ENCODE measurements at regions not wholly inside any gene's neighbourhood (a gene's known extent, or its start where the extent isn't known, plus 50 kb on each side); places are given as distances from the start of the nearest gene placed in this dataset.
"Not testable (repeated sequence)": the region's sequence is repeated elsewhere in the genome, so short reads cannot be mapped to it uniquely, and the experiment has no call there.

- peaks cover 13% of the 10 kb centered on the region for H3K27me3 Mint-ChIP-seq
- no peaks in the 10 kb centered on the region for H3K36me3 Mint-ChIP-seq
- no peaks in the 10 kb centered on the region for H3K9me3 Mint-ChIP-seq
- peaks cover 30% of the 10 kb centered on the region for H3K4me1 Mint-ChIP-seq
- DNase-seq (no peak), ATAC-seq (ENCODE audit: low read depth) (no peak)
- H3K4me3 Mint-ChIP-seq = no peak overlapping the region
- POLR2A ChIA-PET = no interaction called here
- no peak overlapping the region for H3K27ac Mint-ChIP-seq
Measured at GRCh38 chr13:50527612-50528509, 315.6 kb downstream of the DLEU7 start.

GRCh38 chr13:50529154-50529882, 314.2 kb downstream of the DLEU7 start:
- Mint-ChIP-seq H3K4me3 (no peak overlapping the region), H3K27ac (peak overlapping the region; percentile 2)
- ATAC-seq (ENCODE audit: low read depth) = peak; percentile 93

GRCh38 chr13:50531917-50532899, 311.3 kb downstream of the DLEU7 start:
- Mint-ChIP-seq H3K4me1 (peaks cover 24% of the 10 kb centered on the region), H3K27me3 (peaks cover 18% of the 10 kb centered on the region), H3K36me3 (peaks cover 17% of the 10 kb centered on the region), H3K4me3 (no peak overlapping the region), H3K9me3 (peaks cover 18% of the 10 kb centered on the region), H3K27ac (no peak overlapping the region)
- ATAC-seq (ENCODE audit: low read depth) (no peak), DNase-seq (no peak)
- POLR2A ChIA-PET = no interaction called here

More at GRCh38 chr13:50529154-50529882, 314.2 kb downstream of the DLEU7 start:
- H3K9me3 Mint-ChIP-seq = peaks cover 5% of the 10 kb centered on the region
- DNase-seq = no peak
- POLR2A ChIA-PET = interaction anchor here (1.0 kb wide), 1 partner anchor 16 kb away, joined by 3 read pairs; no protein-coding TSS in a partner anchor
- peaks cover 30% of the 10 kb centered on the region for H3K4me1 Mint-ChIP-seq
- peaks cover 22% of the 10 kb centered on the region for H3K27me3 Mint-ChIP-seq
- H3K36me3 Mint-ChIP-seq = peaks cover 1% of the 10 kb centered on the region

- no peak overlapping the region for H3K4me3 Mint-ChIP-seq
- peaks cover 5% of the 10 kb centered on the region for H3K4me1 Mint-ChIP-seq
- peaks cover 18% of the 10 kb centered on the region for H3K27me3 Mint-ChIP-seq
- ATAC-seq (ENCODE audit: low read depth) (no peak), DNase-seq (no peak)
- H3K36me3 Mint-ChIP-seq = peaks cover 19% of the 10 kb centered on the region
- POLR2A ChIA-PET = no interaction called here
- H3K9me3 Mint-ChIP-seq = peaks cover 18% of the 10 kb centered on the region
- no peak overlapping the region for H3K27ac Mint-ChIP-seq
Measured at GRCh38 chr13:50535050-50535449, 308.4 kb downstream of the DLEU7 start.

GRCh38 chr13:50537029-50537428, 306.5 kb downstream of the DLEU7 start:
- ATAC-seq (ENCODE audit: low read depth) (no peak), DNase-seq (no peak)
- H3K27me3 Mint-ChIP-seq = peaks cover 17% of the 10 kb centered on the region
- POLR2A ChIA-PET = no interaction called here
- no peak overlapping the region for H3K27ac Mint-ChIP-seq
- no peak overlapping the region for H3K4me3 Mint-ChIP-seq
- peaks cover 5% of the 10 kb centered on the region for H3K4me1 Mint-ChIP-seq
- H3K36me3 Mint-ChIP-seq = peaks cover 19% of the 10 kb centered on the region
- H3K9me3 Mint-ChIP-seq = peaks cover 18% of the 10 kb centered on the region

GRCh38 chr13:50539791-50540530, 303.5 kb downstream of the DLEU7 start:
- POLR2A ChIA-PET = no interaction called here
- Mint-ChIP-seq H3K36me3 (peaks cover 17% of the 10 kb centered on the region), H3K27me3 (peaks cover 6% of the 10 kb centered on the region), H3K4me1 (peaks cover 5% of the 10 kb centered on the region), H3K9me3 (peaks cover 11% of the 10 kb centered on the region), H3K27ac (no peak overlapping the region), H3K4me3 (no peak overlapping the region)
- DNase-seq (no peak), ATAC-seq (ENCODE audit: low read depth) (no peak)

- H3K4me1 Mint-ChIP-seq = no peaks in the 10 kb centered on the region
- no peak for DNase-seq
- peaks cover 6% of the 10 kb centered on the region for H3K27me3 Mint-ChIP-seq
- H3K4me3 Mint-ChIP-seq = no peak overlapping the region
- no peak overlapping the region for H3K27ac Mint-ChIP-seq
- peaks cover 2% of the 10 kb centered on the region for H3K36me3 Mint-ChIP-seq
- POLR2A ChIA-PET = no interaction called here
- no peak for ATAC-seq (ENCODE audit: low read depth)
- no peaks in the 10 kb centered on the region for H3K9me3 Mint-ChIP-seq
Measured at GRCh38 chr13:50543141-50543540, 300.4 kb downstream of the DLEU7 start.

- no peak for ATAC-seq (ENCODE audit: low read depth)
Measured at GRCh38 chr13:50543782-50544181, 299.7 kb downstream of the DLEU7 start.

GRCh38 chr13:50544211-50544610, 299.3 kb downstream of the DLEU7 start:
- Mint-ChIP-seq H3K9me3 (no peaks in the 10 kb centered on the region), H3K4me1 (no peaks in the 10 kb centered on the region), H3K4me3 (no peak overlapping the region), H3K27ac (no peak overlapping the region), H3K27me3 (peaks cover 6% of the 10 kb centered on the region), H3K36me3 (no peaks in the 10 kb centered on the region)
- ATAC-seq (ENCODE audit: low read depth) (no peak), DNase-seq (no peak)
- POLR2A ChIA-PET = no interaction called here

More at GRCh38 chr13:50543782-50544181, 299.7 kb downstream of the DLEU7 start:
- H3K4me1 Mint-ChIP-seq = no peaks in the 10 kb centered on the region
- no peak overlapping the region for H3K27ac Mint-ChIP-seq
- H3K36me3 Mint-ChIP-seq = no peaks in the 10 kb centered on the region
- H3K27me3 Mint-ChIP-seq = peaks cover 6% of the 10 kb centered on the region
- no peak for DNase-seq
- no peaks in the 10 kb centered on the region for H3K9me3 Mint-ChIP-seq
- H3K4me3 Mint-ChIP-seq = no peak overlapping the region
- POLR2A ChIA-PET = no interaction called here

GRCh38 chr13:50547175-50547574, 296.3 kb downstream of the DLEU7 start:
- H3K27me3 Mint-ChIP-seq; H3K36me3 Mint-ChIP-seq; POLR2A ChIA-PET; H3K9me3 Mint-ChIP-seq; DNase-seq; H3K4me3 Mint-ChIP-seq; H3K4me1 Mint-ChIP-seq; H3K27ac Mint-ChIP-seq; ATAC-seq (ENCODE audit: low read depth): not testable (repeated sequence)

- DNase-seq = no peak
- Mint-ChIP-seq H3K9me3 (no peaks in the 10 kb centered on the region), H3K27ac (no peak overlapping the region), H3K36me3 (no peaks in the 10 kb centered on the region), H3K4me3 (no peak overlapping the region), H3K4me1 (no peaks in the 10 kb centered on the region), H3K27me3 (peaks cover 2% of the 10 kb centered on the region)
- POLR2A ChIA-PET = no interaction called here
- ATAC-seq (ENCODE audit: low read depth) = no peak
Measured at GRCh38 chr13:50548586-50548985, 294.9 kb downstream of the DLEU7 start.

- DNase-seq = no peak
- H3K27me3 Mint-ChIP-seq = peaks cover 3% of the 10 kb centered on the region
- POLR2A ChIA-PET = no interaction called here
- no peak overlapping the region for H3K4me3 Mint-ChIP-seq
- no peak overlapping the region for H3K27ac Mint-ChIP-seq
- H3K36me3 Mint-ChIP-seq = no peaks in the 10 kb centered on the region
- no peak for ATAC-seq (ENCODE audit: low read depth)
- no peaks in the 10 kb centered on the region for H3K4me1 Mint-ChIP-seq
- H3K9me3 Mint-ChIP-seq = no peaks in the 10 kb centered on the region
Measured at GRCh38 chr13:50549221-50549942, 294.1 kb downstream of the DLEU7 start.
